Fibroblast of villous mesenchyme (primary cell): ENCODE measurements at regions not wholly inside any gene's neighbourhood (a gene's known extent, or its start where the extent isn't known, plus 50 kb on each side); places are given as distances from the start of the nearest gene placed in this dataset.
A peak's percentile ranks its signal among the peaks of the same experiment; 100 is the strongest.

Source experiments
- DNase-seq: peaks from one replicate; pipeline ENCODE4 v3.0.0-alpha.2; 2010; ENCODE audit warnings: low read depth
- H3K4me3 ChIP-seq: 2 replicates; pipeline ENCODE4 v1.5.1; 2011; ENCODE audit warnings: low read depth, mild to moderate bottlenecking, low read length
- TF ChIP-seq, protein P1 (sequence below): IDR thresholded peaks from 2 replicates; pipeline ENCODE4 v1.5.1; 2012; ENCODE audit warnings: low read depth, mild to moderate bottlenecking, low read length; ENCODE audit not compliant: insufficient read depth

GRCh38 chr10:5268743-5269142 is 72.1 kb downstream of the AKR1C4 start:
- no peak overlapping the region for H3K4me3 ChIP-seq
- TF ChIP-seq, protein P1, sequence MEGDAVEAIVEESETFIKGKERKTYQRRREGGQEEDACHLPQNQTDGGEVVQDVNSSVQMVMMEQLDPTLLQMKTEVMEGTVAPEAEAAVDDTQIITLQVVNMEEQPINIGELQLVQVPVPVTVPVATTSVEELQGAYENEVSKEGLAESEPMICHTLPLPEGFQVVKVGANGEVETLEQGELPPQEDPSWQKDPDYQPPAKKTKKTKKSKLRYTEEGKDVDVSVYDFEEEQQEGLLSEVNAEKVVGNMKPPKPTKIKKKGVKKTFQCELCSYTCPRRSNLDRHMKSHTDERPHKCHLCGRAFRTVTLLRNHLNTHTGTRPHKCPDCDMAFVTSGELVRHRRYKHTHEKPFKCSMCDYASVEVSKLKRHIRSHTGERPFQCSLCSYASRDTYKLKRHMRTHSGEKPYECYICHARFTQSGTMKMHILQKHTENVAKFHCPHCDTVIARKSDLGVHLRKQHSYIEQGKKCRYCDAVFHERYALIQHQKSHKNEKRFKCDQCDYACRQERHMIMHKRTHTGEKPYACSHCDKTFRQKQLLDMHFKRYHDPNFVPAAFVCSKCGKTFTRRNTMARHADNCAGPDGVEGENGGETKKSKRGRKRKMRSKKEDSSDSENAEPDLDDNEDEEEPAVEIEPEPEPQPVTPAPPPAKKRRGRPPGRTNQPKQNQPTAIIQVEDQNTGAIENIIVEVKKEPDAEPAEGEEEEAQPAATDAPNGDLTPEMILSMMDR: no peak
- no peak for DNase-seq

- TF ChIP-seq, protein P1: no peak
- no peak for DNase-seq
- H3K4me3 ChIP-seq: no peak overlapping the region
These were observed 73.2 kb downstream of the AKR1C4 start for GRCh38 chr10:5269791-5270190.

- DNase-seq: peak; percentile 64
- TF ChIP-seq, protein P1: no peak
- no peak overlapping the region for H3K4me3 ChIP-seq
These were observed 74.9 kb downstream of the AKR1C4 start for GRCh38 chr10:5271526-5271925.

DNA sequence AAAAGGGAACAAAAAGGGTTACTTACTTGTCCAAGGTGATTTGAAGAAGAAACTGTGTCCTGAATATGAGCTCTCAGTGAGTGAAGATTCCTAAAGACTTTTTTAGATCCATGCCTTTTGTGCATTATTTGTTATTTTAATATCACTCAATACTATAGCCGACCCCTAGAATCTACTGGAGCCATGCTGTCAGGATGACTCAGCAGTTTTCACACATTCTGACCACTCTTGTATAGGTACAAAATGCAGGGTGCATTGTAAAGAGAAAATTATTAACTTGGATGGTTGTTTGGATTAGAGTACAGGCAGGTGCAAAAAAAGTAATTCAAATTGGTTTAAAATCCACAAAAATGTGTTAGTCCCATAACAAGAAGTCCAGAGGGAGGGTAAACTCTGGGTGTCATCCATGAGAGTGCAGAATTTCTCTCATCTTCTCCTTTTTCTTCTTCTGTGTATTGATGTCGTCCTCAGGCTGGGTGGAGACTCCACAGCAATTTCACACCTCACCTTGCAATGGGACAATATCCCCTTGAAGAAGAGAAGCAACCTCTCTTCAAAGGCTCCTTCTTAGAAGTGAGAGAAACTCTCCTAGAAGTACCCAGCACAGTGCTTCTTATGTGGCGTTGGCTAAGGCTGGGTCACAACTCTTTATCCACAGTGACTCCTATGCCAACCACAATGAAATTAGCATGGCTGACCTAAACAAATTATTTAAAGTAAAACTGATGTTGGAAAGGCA is 75.6 kb downstream of the AKR1C4 start:
- TF ChIP-seq, protein P1: no peak
- no peak overlapping the region for H3K4me3 ChIP-seq
- no peak for DNase-seq

DNA sequence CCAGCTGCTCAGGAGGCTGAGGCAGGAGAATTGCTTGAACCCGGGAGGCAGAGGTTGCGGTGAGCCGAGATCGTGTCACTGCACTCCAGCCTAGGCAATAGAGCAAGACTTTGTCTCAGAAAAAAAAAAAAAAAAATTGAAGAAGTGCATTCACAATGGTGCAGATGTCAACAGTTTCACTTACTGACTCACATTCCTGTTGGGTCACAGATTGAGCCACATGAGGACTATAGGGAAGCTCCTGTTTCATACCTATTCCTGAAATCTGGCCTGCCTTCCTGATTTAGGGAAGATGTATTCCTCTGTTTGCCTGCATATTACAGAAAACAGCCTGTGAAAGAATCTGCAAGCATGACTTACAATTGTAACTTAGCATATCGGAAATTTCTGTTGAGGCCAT is 78.2 kb downstream of the AKR1C4 start:
- TF ChIP-seq, protein P1: no peak
- no peak for DNase-seq
- H3K4me3 ChIP-seq: no peak overlapping the region

- no peak overlapping the region for H3K4me3 ChIP-seq
- TF ChIP-seq, protein P1: no peak
These were observed 83.4 kb upstream of the UCN3 start for GRCh38 chr10:5281356-5281755.

GRCh38 chr10:5282137-5282536 is 82.6 kb upstream of the UCN3 start:
- TF ChIP-seq, protein P1: no peak
- no peak for DNase-seq
- H3K4me3 ChIP-seq: no peak overlapping the region

More at GRCh38 chr10:5281356-5281755, 83.4 kb upstream of the UCN3 start:
- no peak for DNase-seq
